B cell (primary cell): ENCODE measurements at regions not wholly inside any gene's neighbourhood (a gene's known extent, or its start where the extent isn't known, plus 50 kb on each side); places are given as distances from the start of the nearest gene placed in this dataset.

Source experiments
- ATAC-seq: fragments of 200-7000 bp; cut with Tn5 transposase; one replicate; pipeline ENCODE4 v1.10.0; 2021; ENCODE audit warnings: low read depth, mild to moderate bottlenecking, moderate number of reproducible peaks, moderate library complexity
- CTCF ChIA-PET: fragments of 350-600 bp; sonication (Branson Sonifier 250); formaldehyde crosslinking; loops from one replicate; lab custom pipeline; 2021; ENCODE audit warnings: antibody characterized with exemption, inconsistent platforms; lab: Charles Lee
- POLR2A ChIA-PET: fragments of 350-600 bp; sonication (Branson Sonifier 250); formaldehyde crosslinking; loops from one replicate; lab custom pipeline; 2021; ENCODE audit warnings: antibody characterized with exemption; lab: Charles Lee
- DNase-seq: peaks from one replicate; pipeline ENCODE4 v3.0.0; 2013
- H2AFZ ChIP-seq: 2 replicates; pipeline ENCODE4 v1.6.1; 2012; ENCODE audit warnings: mild to moderate bottlenecking, low read depth, low read length; ENCODE audit not compliant: insufficient read depth, poor library complexity, severe bottlenecking
- H3K27ac ChIP-seq, 2 donors: 1 replicate in 1 of 2; 2 replicates in 1 of 2; pipeline ENCODE4 v1.5.1; 2012 to 2013; ENCODE audit warnings: low read length in 2 of 2, mild to moderate bottlenecking in 2 of 2, moderate library complexity in 1 of 2
- H3K27me3 ChIP-seq, 4 experiments: fragments of 200-600 bp in 1 of 4; sonication (generic) in 1 of 4; replicated peaks in 1 of 4; 1 replicate in 2 of 4; 2 replicates in 2 of 4; pipeline versions ENCODE4 v1.6.1 to v1.7.0; 2013 to 2016; ENCODE audit warnings: low read length in 3 of 4, mild to moderate bottlenecking in 2 of 4, mixed read lengths in 1 of 4, moderate library complexity in 1 of 4; ENCODE audit not compliant: insufficient read depth in 4 of 4, control insufficient read depth in 3 of 4; ENCODE audit errors: control extremely low read depth in 1 of 4
- H3K36me3 ChIP-seq, 2 experiments: replicated peaks in 1 of 2; 1 replicate in 1 of 2; 2 replicates in 1 of 2; pipeline versions ENCODE4 v1.6.1 to v1.7.1; 2013; ENCODE audit warnings: low read length in 1 of 2; ENCODE audit not compliant: insufficient read depth in 2 of 2, control insufficient read depth in 1 of 2; ENCODE audit errors: control extremely low read depth in 1 of 2, extremely low read depth in 1 of 2
- H3K4me1 ChIP-seq, 2 donors: fragments of 200-600 bp in 1 of 2; sonication (generic) in 1 of 2; 1 replicate in 1 of 2; 2 replicates in 1 of 2; pipeline versions ENCODE4 v1.5.1 to v1.6.1; 2013 to 2017; ENCODE audit warnings: low read length in 2 of 2; ENCODE audit not compliant: control insufficient read depth in 2 of 2, insufficient read depth in 2 of 2
- H3K4me2 ChIP-seq: replicated peaks from 2 replicates; pipeline ENCODE3; 2012; ENCODE audit warnings: mild to moderate bottlenecking, low read depth, low read length; ENCODE audit not compliant: poor library complexity, severe bottlenecking
- H3K4me3 ChIP-seq, 5 experiments: fragments of 200-600 bp in 1 of 5; sonication (generic) in 1 of 5; 1 replicate in 3 of 5; 2 replicates in 2 of 5; pipeline versions ENCODE4 v1.5.1 to v1.7.0; 2011 to 2016; ENCODE audit warnings: low read length in 4 of 5, mild to moderate bottlenecking in 4 of 5, low read depth in 2 of 5, control low read depth in 1 of 5, moderate library complexity in 1 of 5; ENCODE audit not compliant: insufficient read depth in 1 of 5; ENCODE audit errors: control extremely low read depth in 1 of 5, extremely low read depth in 1 of 5
- H3K79me2 ChIP-seq: fragments of 200-600 bp; sonication (generic); one replicate; pipeline ENCODE4 v1.6.0; 2016; ENCODE audit warnings: low read length; ENCODE audit not compliant: control insufficient read depth, insufficient read depth
- H3K9ac ChIP-seq: fragments of 200-600 bp; sonication (generic); 2 replicates; pipeline ENCODE4 v1.6.1; 2017; ENCODE audit warnings: mild to moderate bottlenecking, low read length, moderate library complexity
- H3K9me3 ChIP-seq, 3 donors: one replicate each; pipeline versions ENCODE4 v1.6.1 to v1.7.1; 2013; ENCODE audit warnings: low read length in 2 of 3; ENCODE audit not compliant: control insufficient read depth in 2 of 3, insufficient read depth in 1 of 3; ENCODE audit errors: control extremely low read depth in 1 of 3
- H4K20me1 ChIP-seq: 2 replicates; pipeline ENCODE4 v1.6.0; 2012; ENCODE audit warnings: mild to moderate bottlenecking, low read length; ENCODE audit not compliant: insufficient read depth, control insufficient read depth, poor library complexity, severe bottlenecking
- H3K27ac Mint-ChIP-seq: one replicate; pipeline ENCODE4 v1.8.0; 2021; ENCODE audit warnings: mixed read lengths
- H3K27me3 Mint-ChIP-seq: one replicate; pipeline ENCODE4 v1.8.0; 2021; ENCODE audit warnings: mixed read lengths
- H3K4me1 Mint-ChIP-seq: one replicate; pipeline ENCODE4 v1.8.0; 2021; ENCODE audit warnings: mixed read lengths
- H3K4me3 Mint-ChIP-seq: one replicate; pipeline ENCODE4 v1.8.0; 2021; ENCODE audit warnings: mixed read lengths
- H3K9me3 Mint-ChIP-seq: one replicate; pipeline ENCODE4 v1.8.0; 2022; ENCODE audit warnings: mixed read lengths; ENCODE audit not compliant: insufficient read depth
- CTCF ChIP-seq: fragments of 200-600 bp; IDR thresholded peaks from one replicate; pipeline ENCODE4 v1.8.0; 2022; ENCODE audit warnings: antibody characterized with exemption, mild to moderate bottlenecking
- EZH2 ChIP-seq: IDR thresholded peaks from 2 replicates; pipeline ENCODE4 v1.6.1; 2012; ENCODE audit warnings: borderline replicate concordance, low read depth, mild to moderate bottlenecking, moderate library complexity, low read length; ENCODE audit not compliant: insufficient read depth, poor library complexity, severe bottlenecking
- WGBS: methylation state at CpG from one replicate; pipeline ENCODE4 v1.1.5; 2013; ENCODE audit warnings: missing lambda C conversion rate; ENCODE audit not compliant: insufficient coverage; 5-methylcytosine and 5-hydroxymethylcytosine counted together
- intact Hi-C: fragments of 100-400 bp; cut with micrococcal nuclease; formaldehyde crosslinking; loops from one replicate; pipeline ENCODE4 v1.10.0; 2022

DNA sequence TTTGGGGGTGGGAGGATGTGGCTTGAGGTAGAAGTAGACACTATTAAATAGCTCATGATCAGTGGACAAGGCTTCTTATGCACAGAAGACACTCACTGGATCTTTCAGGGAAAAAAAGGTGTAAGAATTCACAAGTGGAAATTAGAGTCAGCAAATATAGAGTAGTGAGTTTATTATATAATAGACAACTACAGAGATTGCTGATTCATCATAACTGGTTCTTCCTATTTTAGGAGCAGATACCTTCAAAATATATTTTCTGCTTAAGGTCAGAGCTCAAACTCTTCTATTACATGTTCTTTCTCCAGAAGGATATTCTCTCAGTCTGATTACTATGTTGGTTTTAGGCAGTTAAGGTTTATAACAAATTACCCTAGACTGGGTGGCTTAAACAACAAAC, 646.9 kb upstream of the CDH7 start:
- H3K9ac ChIP-seq = no peak overlapping the region
- POLR2A ChIA-PET = no interaction called here
- ATAC-seq = no peak

DNA sequence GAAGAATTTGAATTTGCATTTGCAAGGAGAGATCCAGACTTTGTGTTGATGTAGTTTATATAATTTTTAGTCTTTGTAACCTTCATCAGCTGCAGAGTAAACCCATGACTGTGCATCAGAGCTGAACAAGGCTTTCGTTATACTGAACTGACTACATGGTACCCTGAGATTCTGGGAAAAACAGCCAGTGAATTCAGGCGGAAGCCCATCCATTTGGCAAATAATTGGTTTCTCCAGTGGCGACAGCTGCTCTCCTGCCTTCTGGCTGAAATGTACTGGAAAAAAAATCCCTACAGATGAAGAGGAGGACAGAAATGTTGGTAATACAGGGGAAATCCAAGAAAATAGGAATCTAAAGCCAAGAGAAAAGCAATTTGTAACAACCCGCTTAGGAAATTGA, 657.5 kb upstream of the CDH7 start:
- CTCF ChIA-PET = no interaction called here
- WGBS = 100% methylated on average over 2 of the region's 4 CpGs
- POLR2A ChIA-PET = no interaction called here
- H3K4me2 ChIP-seq = no peak overlapping the region
- Mint-ChIP-seq H3K4me3 (no peak overlapping the region), H3K27ac (no peak overlapping the region), H3K4me1 (no peaks in the 10 kb centered on the region), H3K27me3 (no peaks in the 10 kb centered on the region), H3K9me3 (no peaks in the 10 kb centered on the region)
- H3K9me3 ChIP-seq = no peaks in the 10 kb centered on the region
- ATAC-seq (no peak), DNase-seq (no peak)
- TF ChIP-seq CTCF = no peak
- no peak for TF ChIP-seq EZH2
- no peak overlapping the region for H3K27ac ChIP-seq
- H3K27me3 ChIP-seq = no peaks in the 10 kb centered on the region
- no peaks in the 10 kb centered on the region for H3K79me2 ChIP-seq
- H3K36me3 ChIP-seq = no peaks in the 10 kb centered on the region
- H4K20me1 ChIP-seq = no peaks in the 10 kb centered on the region
- H3K4me1 ChIP-seq = no peaks in the 10 kb centered on the region
- H2AFZ ChIP-seq = no peak overlapping the region
- H3K4me3 ChIP-seq = no peak overlapping the region
- intact Hi-C loops = loop anchor here (5.0 kb wide), 1 partner anchor 1056 kb away; no protein-coding TSS in a partner anchor
- H3K9ac ChIP-seq = no peak overlapping the region

More for the DNA sequence above, 646.9 kb upstream of the CDH7 start:
- H3K4me3 Mint-ChIP-seq = no peak overlapping the region
- Histone ChIP-seq H3K79me2 (no peaks in the 10 kb centered on the region), H2AFZ (no peak overlapping the region), H3K9me3 (no peaks in the 10 kb centered on the region), H3K36me3 (no peaks in the 10 kb centered on the region), H4K20me1 (no peaks in the 10 kb centered on the region), H3K4me1 (no peaks in the 10 kb centered on the region), H3K4me3 (no peak overlapping the region), H3K27me3 (no peaks in the 10 kb centered on the region), H3K4me2 (no peak overlapping the region), H3K27ac (no peak overlapping the region)
- no peak for TF ChIP-seq CTCF
- TF ChIP-seq EZH2 = no peak
- intact Hi-C loops = no loop called here
- CTCF ChIA-PET = no interaction called here
- H3K9me3 Mint-ChIP-seq = peaks cover 2% of the 10 kb centered on the region
- H3K27me3 Mint-ChIP-seq = no peaks in the 10 kb centered on the region
- no peak for DNase-seq
- H3K27ac Mint-ChIP-seq = no peak overlapping the region
- H3K4me1 Mint-ChIP-seq = no peaks in the 10 kb centered on the region
